KOPT-K1 (cell line): ENCODE measurements at regions not wholly inside any gene's neighbourhood (a gene's known extent, or its start where the extent isn't known, plus 50 kb on each side); places are given as distances from the start of the nearest gene placed in this dataset.
"Not testable (repeated sequence)": the region's sequence is repeated elsewhere in the genome, so short reads cannot be mapped to it uniquely, and the experiment has no call there.

Source experiments
- H3K27ac ChIP-seq: fragments of 200-600 bp; sonication (generic); 2 replicates; pipeline ENCODE4 v1.5.1; 2016; ENCODE audit warnings: antibody characterized with exemption, mild to moderate bottlenecking, low read depth, low read length; ENCODE audit not compliant: poor library complexity, severe bottlenecking
- H3K36me3 ChIP-seq: fragments of 200-600 bp; sonication (generic); 2 replicates; pipeline ENCODE4 v1.5.1; 2017; ENCODE audit warnings: antibody characterized with exemption, mild to moderate bottlenecking, low read length, moderate library complexity; ENCODE audit not compliant: insufficient read depth
- H3K9me3 ChIP-seq: fragments of 200-600 bp; sonication (generic); 2 replicates; pipeline ENCODE4 v1.5.1; 2017; ENCODE audit warnings: antibody characterized with exemption, low read length, mild to moderate bottlenecking; ENCODE audit not compliant: insufficient read depth, poor library complexity, severe bottlenecking

DNA sequence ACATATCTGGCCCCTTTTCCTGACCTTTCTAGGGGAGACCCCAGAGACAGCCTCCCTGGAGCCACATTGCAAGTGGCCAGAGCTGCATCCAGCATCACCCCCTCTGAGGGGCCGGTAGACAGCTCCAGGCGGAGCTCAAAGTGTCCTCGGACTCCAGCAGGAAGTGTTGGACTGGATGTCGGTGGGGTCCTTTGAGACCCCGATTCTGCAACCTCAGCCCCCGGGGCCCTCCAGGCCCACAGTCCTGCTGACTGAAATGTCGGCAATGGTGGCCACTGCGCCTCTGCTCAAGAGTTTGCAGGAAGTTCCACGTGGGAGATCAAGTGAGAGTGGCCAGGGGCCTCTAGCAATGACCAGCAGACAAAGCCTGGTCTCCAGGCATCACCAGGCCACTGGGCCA lies 115.9 kb upstream of the FOXD4L5 start:
- no peaks in the 10 kb centered on the region for H3K36me3 ChIP-seq
- peaks cover 6% of the 10 kb centered on the region for H3K9me3 ChIP-seq
- no peak overlapping the region for H3K27ac ChIP-seq

DNA sequence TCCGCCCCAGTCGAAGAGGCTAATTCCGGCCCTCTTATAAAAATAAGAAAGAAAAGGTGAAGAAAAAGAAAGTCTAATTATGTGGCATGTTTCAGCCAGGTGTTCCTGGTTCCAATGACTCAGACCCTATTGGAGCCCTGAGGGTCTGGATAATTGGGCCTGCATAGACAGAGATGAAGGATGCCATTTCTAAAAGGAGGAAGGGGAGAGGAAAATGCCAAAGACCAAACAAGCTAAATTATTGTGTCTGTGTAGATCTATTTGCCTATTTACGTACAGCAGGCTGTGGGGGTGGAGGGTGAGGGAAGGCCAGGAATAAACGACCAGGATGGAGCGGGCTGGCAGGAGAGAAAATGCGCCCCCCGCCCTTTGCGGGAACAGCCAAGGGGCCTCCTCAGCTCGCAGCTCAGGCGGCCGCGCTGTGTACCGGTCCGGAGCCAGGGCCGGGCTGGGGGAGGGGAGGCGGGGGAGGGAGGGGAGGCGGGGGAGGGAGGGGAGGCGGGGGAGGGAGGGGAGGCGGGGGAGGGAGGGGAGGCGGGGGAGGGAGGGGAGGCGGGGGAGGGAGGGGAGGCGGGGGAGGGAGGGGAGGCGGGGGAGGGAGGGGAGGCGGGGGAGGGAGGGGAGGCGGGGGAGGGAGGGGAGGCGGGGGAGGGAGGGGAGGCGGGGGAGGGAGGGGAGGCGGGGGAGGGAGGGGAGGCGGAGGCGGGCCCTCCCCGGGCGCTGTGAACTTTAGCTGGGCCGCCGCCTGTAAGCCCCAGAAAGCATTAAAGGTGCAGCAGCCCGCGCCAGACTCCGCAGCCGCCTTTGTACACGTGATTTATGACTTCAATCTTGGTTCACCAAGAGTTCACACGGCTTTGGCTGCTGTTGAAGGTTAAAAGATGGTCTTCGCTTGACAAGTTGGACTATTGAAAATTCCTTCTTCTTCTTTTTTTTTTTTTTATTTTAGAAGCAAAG lies 113.0 kb upstream of the FOXD4L5 start:
- H3K9me3 ChIP-seq, H3K36me3 ChIP-seq, H3K27ac ChIP-seq: not testable (repeated sequence)

DNA sequence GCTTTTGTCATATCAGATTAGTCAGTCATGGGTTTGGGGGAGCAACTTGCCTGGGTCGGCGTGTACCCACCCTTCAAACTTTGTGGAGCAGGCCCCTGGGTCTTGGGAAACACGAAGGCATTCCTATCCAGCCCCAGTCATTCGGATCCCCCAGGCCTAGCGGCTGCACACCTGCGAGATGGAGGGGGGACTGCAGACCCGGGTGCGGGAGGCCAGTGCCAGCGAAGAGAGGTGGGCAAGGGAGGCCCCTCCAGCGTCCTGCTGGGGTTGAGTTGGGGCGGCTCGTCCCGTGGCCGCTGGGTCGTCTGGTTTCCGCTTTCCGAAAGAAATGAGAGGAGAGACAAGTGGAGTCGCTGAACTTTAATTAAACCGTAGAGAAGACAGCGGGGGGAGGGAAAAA lies 112.2 kb upstream of the FOXD4L5 start:
- H3K9me3 ChIP-seq, H3K36me3 ChIP-seq, H3K27ac ChIP-seq: not testable (repeated sequence)

DNA sequence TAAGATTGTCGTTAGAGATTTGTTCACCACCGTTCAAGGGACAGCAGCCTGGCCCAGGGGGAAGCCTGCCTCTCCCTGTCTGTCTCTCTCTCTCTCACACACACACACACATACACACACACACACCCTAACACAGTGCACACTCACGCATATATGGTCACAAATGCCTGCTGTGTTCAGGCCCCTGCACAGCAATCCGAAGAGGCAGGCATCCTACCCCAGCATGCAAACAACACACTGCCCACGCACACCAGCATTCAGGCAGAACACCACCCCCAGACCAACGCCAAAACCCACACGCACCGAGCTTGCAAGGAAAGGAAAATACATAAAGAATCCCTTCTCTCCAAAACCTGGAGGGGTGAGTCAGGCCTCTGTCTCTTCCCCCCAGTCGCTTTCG lies 111.6 kb upstream of the FOXD4L5 start:
- H3K27ac ChIP-seq, H3K36me3 ChIP-seq, H3K9me3 ChIP-seq: not testable (repeated sequence)

DNA sequence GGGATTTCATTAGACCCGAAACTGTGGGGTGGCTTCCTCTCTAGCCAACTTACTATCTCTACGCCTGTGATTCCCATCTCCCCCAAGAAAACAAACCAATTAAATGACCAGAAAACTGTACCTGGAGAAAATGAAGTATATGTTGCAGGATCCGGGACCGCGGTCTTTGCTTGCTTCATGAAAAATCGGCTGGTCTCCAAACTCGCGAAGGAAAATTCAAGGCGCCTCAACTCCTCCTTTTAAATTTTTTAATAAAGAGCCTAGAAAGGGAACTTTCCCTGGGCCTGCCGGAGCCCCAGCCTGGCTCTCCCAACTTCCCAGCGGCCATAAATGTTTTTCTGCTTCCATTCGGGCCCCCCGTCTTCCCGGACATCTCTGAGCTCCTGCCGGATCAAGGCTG lies 110.8 kb upstream of the FOXD4L5 start:
- H3K9me3 ChIP-seq, H3K27ac ChIP-seq, H3K36me3 ChIP-seq: not testable (repeated sequence)

DNA sequence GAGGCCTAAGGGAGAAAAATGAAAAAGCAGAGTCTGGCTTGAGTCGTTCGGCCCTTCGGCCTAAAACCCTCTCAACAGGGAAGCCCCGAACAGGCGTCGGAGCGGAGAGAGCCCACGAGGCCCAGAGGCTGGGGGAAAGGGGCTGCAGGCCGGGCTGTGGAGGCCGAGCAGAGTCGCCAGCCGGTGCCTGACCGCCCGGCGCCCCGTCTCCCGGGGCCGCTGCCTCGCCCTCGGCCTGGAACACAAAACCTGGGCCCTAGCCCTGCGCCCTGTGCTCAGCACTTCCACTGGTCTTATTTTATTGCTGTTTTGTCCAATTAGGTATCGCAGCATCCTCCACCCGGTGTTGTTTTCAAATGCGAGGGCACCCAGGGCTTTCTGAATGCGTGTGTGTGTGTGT lies 110.1 kb upstream of the FOXD4L5 start:
- not testable (repeated sequence) for H3K36me3 ChIP-seq, H3K9me3 ChIP-seq, H3K27ac ChIP-seq

DNA sequence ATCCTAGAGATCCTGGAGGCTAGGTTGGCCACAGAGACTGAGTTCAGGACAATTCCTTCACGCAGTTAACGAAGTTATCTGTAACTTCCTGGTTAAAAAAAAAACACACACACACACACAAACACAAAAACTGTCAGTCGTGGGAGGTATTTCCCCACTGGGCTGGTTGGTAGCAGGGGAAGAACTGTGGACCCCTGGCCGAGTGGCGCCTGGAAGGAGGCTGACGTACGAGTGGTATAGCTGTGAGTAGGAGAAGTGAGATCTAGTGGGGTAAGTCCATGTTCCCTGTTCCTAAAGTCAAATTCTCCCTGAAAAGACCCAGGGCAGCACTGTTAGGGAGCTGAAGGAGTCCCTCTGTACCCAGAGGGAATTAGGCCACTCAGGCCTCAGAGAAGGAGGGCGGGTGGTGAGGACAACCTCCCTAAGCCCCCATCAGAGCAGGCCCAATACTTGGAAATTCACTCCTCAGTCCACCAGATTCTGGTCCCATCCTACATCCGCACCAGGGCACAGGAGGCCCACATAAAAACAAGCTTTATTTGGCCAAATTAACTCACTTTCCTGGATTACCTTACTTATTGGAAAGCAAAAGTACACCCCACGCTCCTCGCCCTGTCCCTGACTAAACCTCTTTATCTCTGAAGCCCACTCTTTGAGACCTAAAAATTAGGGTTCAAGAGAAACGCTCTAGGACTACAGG lies 108.3 kb upstream of the FOXD4L5 start:
- H3K9me3 ChIP-seq, H3K27ac ChIP-seq, H3K36me3 ChIP-seq: not testable (repeated sequence)

DNA sequence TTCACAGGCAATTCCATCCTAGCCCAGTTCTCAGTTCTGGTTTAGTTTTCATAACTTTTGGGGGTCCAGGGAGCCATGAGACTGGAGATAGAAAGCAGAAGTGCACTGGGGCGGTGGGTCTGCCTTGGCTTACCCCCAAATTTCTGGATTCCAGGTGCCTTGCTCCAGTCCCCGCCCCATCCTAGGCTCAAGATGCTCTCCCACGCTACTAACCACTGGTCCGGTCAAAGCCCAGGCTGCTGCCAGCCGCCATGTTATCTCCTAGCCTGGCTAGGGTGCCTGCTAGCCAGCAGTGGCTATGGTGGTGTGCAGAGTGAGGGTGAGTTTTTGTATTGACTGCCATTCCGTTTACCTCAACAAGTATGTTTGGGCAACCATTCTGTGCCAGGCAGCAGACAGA lies 107.6 kb upstream of the FOXD4L5 start:
- H3K36me3 ChIP-seq: not testable (repeated sequence)

DNA sequence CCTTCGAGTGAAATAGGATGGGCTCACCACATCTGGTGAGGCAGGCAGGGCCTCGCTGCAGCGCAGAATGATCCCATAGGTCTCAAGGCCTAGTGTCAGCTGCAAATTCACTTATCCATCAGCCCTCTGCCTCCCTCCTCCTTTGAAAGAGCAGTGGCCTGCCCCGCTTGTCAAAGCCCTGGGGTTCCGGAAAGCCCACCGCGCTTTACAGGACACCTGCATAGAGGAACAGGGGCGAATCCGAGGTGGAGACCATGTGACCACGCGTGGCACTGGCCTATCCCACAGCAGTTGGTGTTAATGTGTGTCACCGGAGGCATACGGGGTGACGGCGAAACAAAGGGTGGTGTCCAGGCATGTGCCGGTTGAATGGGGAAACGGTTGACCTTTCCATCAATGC lies 104.7 kb upstream of the FOXD4L5 start:
- H3K9me3 ChIP-seq, H3K27ac ChIP-seq, H3K36me3 ChIP-seq: not testable (repeated sequence)

More for the DNA sequence above, 107.6 kb upstream of the FOXD4L5 start:
- H3K9me3 ChIP-seq, H3K27ac ChIP-seq: not testable (repeated sequence)

DNA sequence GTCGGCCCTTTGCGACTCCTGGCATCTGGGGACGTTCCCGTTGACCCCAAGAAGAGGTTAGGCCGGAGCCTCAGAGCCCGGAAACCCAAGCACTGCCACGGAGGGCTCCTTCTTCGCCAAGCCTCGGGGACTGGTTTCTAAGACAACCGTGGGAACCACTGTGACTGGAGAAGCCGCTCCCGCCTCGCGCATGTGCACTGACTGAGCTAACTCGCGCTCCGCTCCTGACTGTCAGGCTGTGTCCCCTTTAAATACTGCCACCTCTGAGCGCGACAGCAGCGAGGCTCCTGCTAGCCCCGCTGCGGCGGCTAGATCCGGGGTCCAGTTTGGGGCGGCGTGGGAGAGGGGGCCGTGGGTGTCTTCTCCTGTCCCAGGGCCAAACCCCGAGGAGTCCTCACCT lies 104.2 kb upstream of the FOXD4L5 start:
- H3K27ac ChIP-seq, H3K36me3 ChIP-seq, H3K9me3 ChIP-seq: not testable (repeated sequence)

DNA sequence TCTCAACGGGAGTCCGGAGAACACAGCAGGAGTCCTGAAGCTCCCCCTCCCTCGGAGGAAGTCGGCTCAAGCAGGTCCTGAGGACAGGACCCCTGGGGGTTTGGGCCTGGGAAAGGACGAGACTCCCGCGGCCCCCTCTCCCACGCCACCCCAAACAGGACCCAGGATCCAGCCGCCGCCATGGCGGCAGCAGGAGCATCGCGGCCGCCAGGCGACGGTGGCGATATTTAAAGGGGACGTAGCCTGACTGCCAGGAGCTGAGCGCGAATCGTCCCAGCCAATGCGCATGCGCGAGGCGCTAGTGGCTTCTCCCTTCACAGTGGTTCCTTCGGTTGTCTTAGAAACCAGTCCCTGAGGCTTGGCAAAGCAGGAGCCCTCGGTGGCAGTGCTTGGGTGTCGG lies 101.7 kb upstream of the FOXD4L5 start:
- peak overlapping the region; percentile 56 for H3K27ac ChIP-seq

DNA sequence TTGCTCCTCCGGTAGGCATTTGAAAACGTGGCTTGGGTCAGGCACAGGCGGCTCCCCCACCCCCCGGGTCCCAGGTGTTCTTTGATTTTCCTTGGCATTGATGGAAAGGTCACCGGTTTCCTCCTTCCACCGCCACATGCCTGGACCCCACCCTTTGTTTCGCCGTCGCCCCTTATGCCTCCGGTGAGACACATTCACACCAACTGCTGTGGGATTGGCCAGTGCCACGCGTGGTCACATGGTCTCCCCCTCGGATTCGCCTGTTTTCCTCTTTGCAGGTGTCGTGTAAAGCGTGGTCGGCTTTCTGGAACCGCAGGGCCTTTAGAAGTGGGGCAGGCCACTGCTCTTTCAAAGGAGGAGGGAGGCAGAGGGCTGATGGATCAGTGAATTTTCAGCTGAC lies 101.2 kb upstream of the FOXD4L5 start:
- H3K9me3 ChIP-seq, H3K36me3 ChIP-seq, H3K27ac ChIP-seq: not testable (repeated sequence)

More for the DNA sequence above, 101.7 kb upstream of the FOXD4L5 start:
- not testable (repeated sequence) for H3K9me3 ChIP-seq, H3K36me3 ChIP-seq

DNA sequence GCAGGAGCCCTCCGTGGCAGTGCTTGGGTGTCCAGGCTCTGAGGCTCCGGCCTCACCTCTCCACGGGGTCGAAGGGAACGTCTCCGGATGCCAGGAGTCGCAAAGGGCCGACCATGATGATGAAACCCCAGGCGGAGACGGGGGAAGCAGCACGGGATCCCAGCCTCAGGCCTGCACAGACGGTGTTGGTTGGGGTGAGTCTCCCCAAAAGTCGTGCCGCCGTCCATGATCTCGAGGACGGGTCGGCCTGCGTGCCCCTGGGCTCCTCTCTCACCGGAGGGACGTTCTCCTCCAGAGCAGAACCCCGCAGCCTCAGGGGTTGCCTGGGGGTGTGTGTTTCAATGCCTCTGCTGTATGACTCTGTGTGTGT lies 100.6 kb upstream of the FOXD4L5 start:
- not testable (repeated sequence) for H3K9me3 ChIP-seq, H3K36me3 ChIP-seq, H3K27ac ChIP-seq

DNA sequence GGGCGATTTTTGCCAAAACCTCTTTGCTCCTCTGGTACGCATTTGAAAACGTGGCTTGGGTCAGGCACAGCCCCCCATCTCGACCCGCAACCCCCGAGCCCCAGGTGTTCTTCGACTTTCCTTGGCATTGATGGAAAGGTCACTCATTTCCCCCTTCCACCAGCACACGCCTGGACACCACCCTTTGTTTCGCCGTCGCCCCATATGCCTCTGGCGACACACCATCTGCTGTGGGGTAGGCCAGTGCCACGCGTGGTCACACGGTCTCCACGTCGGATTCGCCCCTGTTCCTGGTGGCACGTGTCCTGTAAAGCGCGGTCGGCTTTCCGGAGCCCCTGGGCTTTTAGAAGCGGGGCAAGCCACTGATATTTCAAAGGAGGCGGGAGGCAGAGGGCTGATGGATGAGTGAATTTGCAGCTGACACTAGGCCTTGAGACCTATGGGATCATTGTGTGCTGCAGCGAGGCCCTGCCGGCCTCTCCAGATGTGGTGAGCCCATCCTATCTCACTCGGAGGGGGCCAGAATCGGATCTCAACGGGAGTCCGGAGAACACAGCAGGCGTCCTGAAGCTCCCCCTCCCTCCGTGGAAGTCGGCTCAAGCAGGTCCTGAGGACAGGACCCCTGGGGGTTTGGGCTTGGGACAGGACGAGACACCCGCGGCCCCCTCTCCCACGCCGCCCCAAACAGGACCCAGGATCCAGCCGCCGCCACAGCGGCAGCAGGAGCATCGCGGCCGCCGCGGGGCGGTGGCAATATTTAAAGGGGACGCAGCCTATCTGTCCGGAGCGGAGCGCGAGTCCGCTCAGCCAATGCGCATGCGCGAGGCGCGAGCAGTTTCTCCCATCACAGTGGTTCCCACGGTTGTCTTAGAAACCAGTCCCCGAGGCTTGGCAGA lies 100.0 kb upstream of the FOXD4L5 start:
- not testable (repeated sequence) for H3K36me3 ChIP-seq, H3K27ac ChIP-seq, H3K9me3 ChIP-seq

DNA sequence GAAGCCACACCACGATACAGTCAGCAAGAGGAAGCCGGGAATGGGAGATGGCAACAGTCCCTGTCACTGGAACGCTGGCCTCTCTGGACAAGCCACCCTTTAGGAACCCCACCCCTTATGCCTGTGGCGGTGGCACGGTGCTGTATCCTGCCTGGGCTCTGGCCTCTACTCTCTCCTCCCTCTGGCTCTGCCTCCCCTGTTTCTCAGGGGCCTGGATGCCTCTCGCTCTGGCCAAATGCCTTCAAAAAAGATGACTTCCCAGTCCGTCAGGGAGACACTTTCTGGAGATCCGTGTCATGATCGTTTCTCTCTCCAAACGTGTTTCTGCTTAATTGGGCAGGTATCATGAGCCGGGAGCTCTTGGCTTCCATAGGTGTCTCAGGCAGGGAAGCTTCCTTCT lies 99.1 kb upstream of the FOXD4L5 start:
- H3K36me3 ChIP-seq, H3K27ac ChIP-seq, H3K9me3 ChIP-seq: not testable (repeated sequence)
